SK-N-MC (cell line): ENCODE measurements at regions not wholly inside any gene's neighbourhood (a gene's known extent, or its start where the extent isn't known, plus 50 kb on each side); places are given as distances from the start of the nearest gene placed in this dataset.
"Not testable (repeated sequence)": the region's sequence is repeated elsewhere in the genome, so short reads cannot be mapped to it uniquely, and the experiment has no call there.

Source experiments
- EZH2 ChIP-seq: fragments of 200-600 bp; sonication (generic); IDR thresholded peaks from one replicate; pipeline ENCODE4 v1.6.1; 2017; ENCODE audit warnings: antibody characterized with exemption
- POLR2AphosphoS5 ChIP-seq: IDR thresholded peaks from 2 replicates; pipeline ENCODE4 v1.6.1; 2012; ENCODE audit warnings: mild to moderate bottlenecking, low read depth, low read length, borderline replicate concordance

- not testable (repeated sequence) for TF ChIP-seq EZH2, POLR2AphosphoS5
Measured at GRCh38 chr6:28836703-28837102, 87.1 kb downstream of the TRIM27 start.
